ENCODE measurements at regions not wholly inside any gene's neighbourhood (a gene's known extent, or its start where the extent isn't known, plus 50 kb on each side); places are given as distances from the start of the nearest gene placed in this dataset.

DNA sequence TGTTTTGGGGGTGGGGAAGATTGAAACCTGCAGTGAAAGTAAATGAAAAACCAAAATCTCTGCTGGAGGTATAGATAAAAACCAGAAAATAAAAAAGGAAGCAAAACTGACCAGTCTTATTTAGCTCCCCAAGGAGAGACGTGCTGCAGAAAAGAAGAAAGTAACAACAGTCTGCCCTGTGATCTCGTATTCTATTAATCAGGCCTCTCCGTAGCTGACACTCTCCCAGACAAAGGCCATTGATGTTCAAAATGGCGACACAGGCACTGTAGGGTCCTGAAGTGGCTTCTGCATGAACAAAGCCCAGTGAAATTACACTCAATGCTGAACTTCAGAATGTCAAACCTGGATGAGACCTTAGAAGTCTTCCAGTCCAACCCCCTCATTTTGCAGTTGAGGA, 106.6 kb downstream of the NXPE2 start:
- H3K4me3 ChIP-seq: no peak overlapping the region
- no peak for TF ChIP-seq RBBP5 (conservative IDR thresholded peaks at IDR 0.05)
- TF ChIP-seq JUNB (IDR thresholded peaks at IDR 0.05): no peak
- no peak for TF ChIP-seq TARDBP (IDR thresholded peaks at IDR 0.05; ENCODE audit: borderline replicate concordance)
- no peak for TF ChIP-seq MEF2B (IDR thresholded peaks at IDR 0.05; ENCODE audit: partially characterized antibody, poor library complexity, severe bottlenecking)
- TF ChIP-seq FOS (IDR thresholded peaks at IDR 0.05; ENCODE audit: borderline replicate concordance, extremely low read depth, insufficient read length): no peak
- TF ChIP-seq, protein P1, sequence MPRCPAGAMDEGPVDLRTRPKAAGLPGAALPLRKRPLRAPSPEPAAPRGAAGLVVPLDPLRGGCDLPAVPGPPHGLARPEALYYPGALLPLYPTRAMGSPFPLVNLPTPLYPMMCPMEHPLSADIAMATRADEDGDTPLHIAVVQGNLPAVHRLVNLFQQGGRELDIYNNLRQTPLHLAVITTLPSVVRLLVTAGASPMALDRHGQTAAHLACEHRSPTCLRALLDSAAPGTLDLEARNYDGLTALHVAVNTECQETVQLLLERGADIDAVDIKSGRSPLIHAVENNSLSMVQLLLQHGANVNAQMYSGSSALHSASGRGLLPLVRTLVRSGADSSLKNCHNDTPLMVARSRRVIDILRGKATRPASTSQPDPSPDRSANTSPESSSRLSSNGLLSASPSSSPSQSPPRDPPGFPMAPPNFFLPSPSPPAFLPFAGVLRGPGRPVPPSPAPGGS (IDR thresholded peaks at IDR 0.05; ENCODE audit: borderline replicate concordance, insufficient read depth, low read depth, low read length, poor library complexity, severe bottlenecking): no peak
- TF ChIP-seq ZNF24 (IDR thresholded peaks at IDR 0.05): no peak
- no peak for TF ChIP-seq EED (IDR thresholded peaks at IDR 0.05; ENCODE audit: low read depth)
- no peak for TF ChIP-seq RFX5 (IDR thresholded peaks at IDR 0.05; ENCODE audit: low read depth, low read length)
- no peak for TF ChIP-seq MTA2 (IDR thresholded peaks at IDR 0.05; ENCODE audit: low read depth)
- no peak for TF ChIP-seq TCF12 (IDR thresholded peaks at IDR 0.05; ENCODE audit: low read depth, low read length)
- TF ChIP-seq, protein P2, sequence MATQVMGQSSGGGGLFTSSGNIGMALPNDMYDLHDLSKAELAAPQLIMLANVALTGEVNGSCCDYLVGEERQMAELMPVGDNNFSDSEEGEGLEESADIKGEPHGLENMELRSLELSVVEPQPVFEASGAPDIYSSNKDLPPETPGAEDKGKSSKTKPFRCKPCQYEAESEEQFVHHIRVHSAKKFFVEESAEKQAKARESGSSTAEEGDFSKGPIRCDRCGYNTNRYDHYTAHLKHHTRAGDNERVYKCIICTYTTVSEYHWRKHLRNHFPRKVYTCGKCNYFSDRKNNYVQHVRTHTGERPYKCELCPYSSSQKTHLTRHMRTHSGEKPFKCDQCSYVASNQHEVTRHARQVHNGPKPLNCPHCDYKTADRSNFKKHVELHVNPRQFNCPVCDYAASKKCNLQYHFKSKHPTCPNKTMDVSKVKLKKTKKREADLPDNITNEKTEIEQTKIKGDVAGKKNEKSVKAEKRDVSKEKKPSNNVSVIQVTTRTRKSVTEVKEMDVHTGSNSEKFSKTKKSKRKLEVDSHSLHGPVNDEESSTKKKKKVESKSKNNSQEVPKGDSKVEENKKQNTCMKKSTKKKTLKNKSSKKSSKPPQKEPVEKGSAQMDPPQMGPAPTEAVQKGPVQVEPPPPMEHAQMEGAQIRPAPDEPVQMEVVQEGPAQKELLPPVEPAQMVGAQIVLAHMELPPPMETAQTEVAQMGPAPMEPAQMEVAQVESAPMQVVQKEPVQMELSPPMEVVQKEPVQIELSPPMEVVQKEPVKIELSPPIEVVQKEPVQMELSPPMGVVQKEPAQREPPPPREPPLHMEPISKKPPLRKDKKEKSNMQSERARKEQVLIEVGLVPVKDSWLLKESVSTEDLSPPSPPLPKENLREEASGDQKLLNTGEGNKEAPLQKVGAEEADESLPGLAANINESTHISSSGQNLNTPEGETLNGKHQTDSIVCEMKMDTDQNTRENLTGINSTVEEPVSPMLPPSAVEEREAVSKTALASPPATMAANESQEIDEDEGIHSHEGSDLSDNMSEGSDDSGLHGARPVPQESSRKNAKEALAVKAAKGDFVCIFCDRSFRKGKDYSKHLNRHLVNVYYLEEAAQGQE (IDR thresholded peaks at IDR 0.05; ENCODE audit: low read depth, low read length): no peak
- TF ChIP-seq STAT3 (IDR thresholded peaks at IDR 0.05; ENCODE audit: low read depth, low read length): no peak
- no peak for TF ChIP-seq ATF2 (IDR thresholded peaks at IDR 0.05; ENCODE audit: low read length)
- no peak for TF ChIP-seq BACH1 (IDR thresholded peaks at IDR 0.05; ENCODE audit: borderline replicate concordance)
- no peak for TF ChIP-seq SPI1 (IDR thresholded peaks at IDR 0.05; ENCODE audit: borderline replicate concordance, insufficient read depth, low read depth, low read length)
- TF ChIP-seq MTA3 (IDR thresholded peaks at IDR 0.05; ENCODE audit: borderline replicate concordance, low read length): no peak
- no peak for TF ChIP-seq WRNIP1 (IDR thresholded peaks at IDR 0.05; ENCODE audit: borderline replicate concordance, low read depth, low read length)
- ChIA-PET CTCF (interaction anchor here (1.0 to 2.3 kb wide), 2 partner anchors 10 to 108 kb away, joined by 3 to 10 read pairs; no protein-coding TSS in a partner anchor), POLR2A (no interaction called here), SMC1A (ENCODE audit: uncharacterized antibody, unreplicated experiment) (no interaction called here), RAD21 (ENCODE audit: unreplicated experiment) (interaction anchor here (1.3 kb wide), 1 partner anchor 10 kb away, joined by 3 read pairs; no protein-coding TSS in a partner anchor)
- no peak overlapping the region for H3K27ac ChIP-seq (ENCODE audit: control insufficient read depth, insufficient read depth)
- H2AFZ ChIP-seq (ENCODE audit: control insufficient read depth, low read depth, low read length): no peak overlapping the region
- no peaks in the 10 kb centered on the region for H3K79me2 ChIP-seq (ENCODE audit: control insufficient read depth, insufficient read depth, low read length)
- no TSS peak for BruUV-seq (replicated peaks)
- H4K20me1 ChIP-seq (ENCODE audit: control insufficient read depth, insufficient read depth): no peaks in the 10 kb centered on the region
- no peak overlapping the region for H3K9ac ChIP-seq (ENCODE audit: control insufficient read depth, insufficient read depth, low read length)
- in situ Hi-C loops (cut with MboI) (no loop called here), intact Hi-C loops (cut with micrococcal nuclease; ENCODE audit: unreplicated experiment) (no loop called here)
- WGBS (ENCODE audit: insufficient coverage, insufficient replicate concordance, low lambda C conversion rate, missing lambda C conversion rate): 29% methylated on average over 4 of the region's 4 CpGs
- H3K4me1 ChIP-seq (ENCODE audit: control insufficient read depth, insufficient read depth, low read length): no peaks in the 10 kb centered on the region
- FAIRE-seq: no peak
- no peak for ATAC-seq
- DNase-seq (ENCODE audit: low read depth, low spot score): no peak
- H3K9me3 ChIP-seq (replicated peaks; ENCODE audit: control insufficient read depth, insufficient read depth, low read length): no peaks in the 10 kb centered on the region
- H3K4me2 ChIP-seq (ENCODE audit: control insufficient read depth, insufficient read depth): no peak overlapping the region
- H3K36me3 ChIP-seq (ENCODE audit: control insufficient read depth in 2 of 2, insufficient read depth in 2 of 2, low read length in 1 of 2): no peaks in the 10 kb centered on the region
- H3K27me3 ChIP-seq (replicated peaks in 1 of 2; ENCODE audit: control insufficient read depth in 2 of 2, insufficient read depth in 2 of 2, low read length in 1 of 2): no peaks in the 10 kb centered on the region; a peak in 1 of 4 replicates

Measured in GM12878 (cell line).